SU-DHL-6 (cell line): ENCODE measurements at regions not wholly inside any gene's neighbourhood (a gene's known extent, or its start where the extent isn't known, plus 50 kb on each side); places are given as distances from the start of the nearest gene placed in this dataset.
A peak's percentile ranks its signal among the peaks of the same experiment; 100 is the strongest.

Source experiments
- H2AFZ ChIP-seq: fragments of 200-600 bp; sonication (generic); 2 replicates; pipeline ENCODE4 v1.6.1; 2014; ENCODE audit warnings: low read depth, mild to moderate bottlenecking, moderate library complexity, mixed read lengths, antibody characterized with exemption, low read length; ENCODE audit not compliant: severe bottlenecking
- H3F3A ChIP-seq: fragments of 200-600 bp; shearing (Covaris generic); 2 replicates; pipeline ENCODE4 v1.6.0; 2016; ENCODE audit warnings: antibody characterized with exemption, mild to moderate bottlenecking; ENCODE audit not compliant: insufficient read depth
- H3K27ac ChIP-seq: fragments of 200-600 bp; sonication (generic); 2 replicates; pipeline ENCODE4 v1.5.1; 2016; ENCODE audit warnings: low read depth, mild to moderate bottlenecking, low read length, moderate library complexity, mixed read lengths
- H3K27me3 ChIP-seq: fragments of 200-600 bp; sonication (generic), shearing (Covaris generic); 2 replicates; pipeline ENCODE4 v1.6.0; 2014; ENCODE audit warnings: mild to moderate bottlenecking, low read length
- H3K36me3 ChIP-seq: fragments of 200-600 bp; sonication (generic); 2 replicates; pipeline ENCODE4 v1.6.1; 2014; ENCODE audit warnings: mild to moderate bottlenecking, low read length, mixed read lengths
- H3K4me2 ChIP-seq: fragments of 300-600, 200-600 bp; shearing (Covaris generic), sonication (generic); 2 replicates; pipeline ENCODE4 v1.6.0; 2014; ENCODE audit warnings: low read length, low read depth, mild to moderate bottlenecking; ENCODE audit not compliant: poor library complexity, severe bottlenecking
- H3K4me3 ChIP-seq: fragments of 200-600 bp; sonication (generic); 2 replicates; pipeline ENCODE4 v1.5.1; 2014; ENCODE audit warnings: antibody characterized with exemption, low read length, mild to moderate bottlenecking, mixed read lengths; ENCODE audit not compliant: insufficient read depth, poor library complexity, severe bottlenecking
- H3K79me2 ChIP-seq: fragments of 200-600 bp; sonication (generic); 2 replicates; pipeline ENCODE4 v1.6.1; 2014; ENCODE audit warnings: mild to moderate bottlenecking, low read length, moderate library complexity; ENCODE audit not compliant: insufficient read depth
- H3K9ac ChIP-seq: fragments of 200-600 bp; sonication (generic); 2 replicates; pipeline ENCODE4 v1.7.0; 2014; ENCODE audit warnings: mild to moderate bottlenecking, low read length
- H3K9me2 ChIP-seq: fragments of 200-600 bp; sonication (generic); replicated peaks from 2 replicates; pipeline ENCODE4 v1.6.1; 2014; ENCODE audit warnings: low read length; ENCODE audit not compliant: insufficient read depth
- H3K9me3 ChIP-seq: fragments of 200-600 bp; sonication (generic); 2 replicates; pipeline ENCODE4 v1.6.1; 2014; ENCODE audit warnings: low read length, mixed read lengths; ENCODE audit not compliant: insufficient read depth
- H4K20me1 ChIP-seq: fragments of 200-600 bp; sonication (generic); 2 replicates; pipeline ENCODE4 v1.6.1; 2014; ENCODE audit warnings: low read depth, mild to moderate bottlenecking, antibody characterized with exemption, low read length, moderate library complexity, mixed read lengths
- CTCF ChIP-seq: fragments of 200-600 bp; sonication (generic); IDR thresholded peaks from one replicate; pipeline ENCODE4 v1.5.1; 2017; ENCODE audit warnings: antibody characterized with exemption, mild to moderate bottlenecking, low read length, moderate library complexity; ENCODE audit not compliant: insufficient read depth, poor library complexity, severe bottlenecking
- EZH2phosphoT487 ChIP-seq: fragments of 200-600 bp; sonication (generic), shearing (Covaris generic); conservative IDR thresholded peaks from 2 replicates; pipeline ENCODE4 v1.6.1; 2018; ENCODE audit warnings: mild to moderate bottlenecking, antibody characterized with exemption, low read length, moderate library complexity, mixed read lengths

GRCh38 chr13:60850526-60850925 is 453.5 kb downstream of the TDRD3 start:
- H3K36me3 ChIP-seq = no peaks in the 10 kb centered on the region
- H3K4me2 ChIP-seq = no peak overlapping the region
- H3K27ac ChIP-seq = no peak overlapping the region
- peaks cover 16% of the 10 kb centered on the region; the same call in 1 of the 2 replicates for H3K9me3 ChIP-seq
- H3K4me3 ChIP-seq = no peak overlapping the region
- no peak overlapping the region for H2AFZ ChIP-seq
- H3K27me3 ChIP-seq = no peaks in the 10 kb centered on the region
- no peaks in the 10 kb centered on the region for H3K79me2 ChIP-seq
- TF ChIP-seq CTCF (no peak), EZH2phosphoT487 (no peak)
- no peak overlapping the region for H3K9ac ChIP-seq
- no peaks in the 10 kb centered on the region for H3K9me2 ChIP-seq
- H3F3A ChIP-seq = no peaks in the 10 kb centered on the region
- H4K20me1 ChIP-seq = no peaks in the 10 kb centered on the region

GRCh38 chr13:60838581-60838980 is 441.6 kb downstream of the TDRD3 start:
- H3K4me2 ChIP-seq = no peak overlapping the region
- no peaks in the 10 kb centered on the region for H3K9me3 ChIP-seq

GRCh38 chr13:60837806-60838205 is 440.8 kb downstream of the TDRD3 start:
- no peaks in the 10 kb centered on the region for H3F3A ChIP-seq
- H3K27ac ChIP-seq = no peak overlapping the region
- no peak overlapping the region for H3K4me3 ChIP-seq
- H3K36me3 ChIP-seq = no peaks in the 10 kb centered on the region
- H3K9ac ChIP-seq = no peak overlapping the region
- H3K9me2 ChIP-seq = no peaks in the 10 kb centered on the region
- no peak overlapping the region for H3K4me2 ChIP-seq
- no peaks in the 10 kb centered on the region for H3K9me3 ChIP-seq
- H4K20me1 ChIP-seq = no peaks in the 10 kb centered on the region
- H3K79me2 ChIP-seq = no peaks in the 10 kb centered on the region
- TF ChIP-seq EZH2phosphoT487 = no peak
- no peak for TF ChIP-seq CTCF
- H3K27me3 ChIP-seq = no peaks in the 10 kb centered on the region
- H2AFZ ChIP-seq = no peak overlapping the region

More at GRCh38 chr13:60838581-60838980, 441.6 kb downstream of the TDRD3 start:
- Histone ChIP-seq H3K4me3 (no peak overlapping the region), H2AFZ (peak overlapping the region; percentile 35), H3F3A (no peaks in the 10 kb centered on the region), H3K9ac (no peak overlapping the region), H3K79me2 (no peaks in the 10 kb centered on the region), H3K27ac (no peak overlapping the region), H3K27me3 (no peaks in the 10 kb centered on the region), H3K36me3 (no peaks in the 10 kb centered on the region), H3K9me2 (no peaks in the 10 kb centered on the region), H4K20me1 (no peaks in the 10 kb centered on the region)
- TF ChIP-seq CTCF (no peak), EZH2phosphoT487 (no peak)

GRCh38 chr13:60836821-60837220 is 439.8 kb downstream of the TDRD3 start:
- no peaks in the 10 kb centered on the region for H3K27me3 ChIP-seq
- no peaks in the 10 kb centered on the region for H3K9me3 ChIP-seq
- H3K27ac ChIP-seq = no peak overlapping the region
- H3K4me3 ChIP-seq = no peak overlapping the region
- no peak overlapping the region for H3K4me2 ChIP-seq
- no peaks in the 10 kb centered on the region for H3K79me2 ChIP-seq
- H4K20me1 ChIP-seq = no peaks in the 10 kb centered on the region
- no peak overlapping the region for H3K9ac ChIP-seq
- H3F3A ChIP-seq = no peaks in the 10 kb centered on the region
- H3K9me2 ChIP-seq = no peaks in the 10 kb centered on the region
- TF ChIP-seq EZH2phosphoT487 (no peak), CTCF (no peak)
- no peaks in the 10 kb centered on the region for H3K36me3 ChIP-seq
- H2AFZ ChIP-seq = no peak overlapping the region
